ENCODE measurements at regions not wholly inside any gene's neighbourhood (a gene's known extent, or its start where the extent isn't known, plus 50 kb on each side); places are given as distances from the start of the nearest gene placed in this dataset.

GRCh38 chr4:81971637-81972381, 402.0 kb downstream of the HNRNPD start:
- no peak for TF ChIP-seq CTCF (IDR thresholded peaks at IDR 0.05)
- TF ChIP-seq POLR2A (IDR thresholded peaks at IDR 0.05) = no peak

Data from esophagus squamous epithelium (tissue), 4 donors.